Kidney epithelial cell (primary cell): ENCODE measurements at regions not wholly inside any gene's neighbourhood (a gene's known extent, or its start where the extent isn't known, plus 50 kb on each side); places are given as distances from the start of the nearest gene placed in this dataset.

Experiments used
- DNase-seq: peaks from one replicate; pipeline ENCODE4 v3.0.0-alpha.2; 2010; ENCODE audit warnings: low read depth
- H3K27me3 ChIP-seq: 2 replicates; pipeline ENCODE4 v1.6.0; 2011; ENCODE audit warnings: low read length; ENCODE audit not compliant: control insufficient read depth, insufficient read depth
- H3K36me3 ChIP-seq: 2 replicates; pipeline ENCODE4 v1.5.1; 2011; ENCODE audit warnings: low read length; ENCODE audit not compliant: control insufficient read depth, insufficient read depth
- H3K4me3 ChIP-seq: 2 replicates; pipeline ENCODE4 v1.5.1; 2011; ENCODE audit warnings: low read depth, mild to moderate bottlenecking, control low read depth, low read length
- CTCF ChIP-seq: IDR thresholded peaks from 2 replicates; pipeline ENCODE4 v1.5.1; 2011; ENCODE audit warnings: mild to moderate bottlenecking, moderate library complexity, low read length, control low read depth, inconsistent platforms; ENCODE audit not compliant: insufficient read depth, poor library complexity, severe bottlenecking

GRCh38 chr1:109827986-109828385 lies 64.3 kb upstream of the EPS8L3 start:
- Histone ChIP-seq H3K4me3 (no peak overlapping the region), H3K36me3 (no peaks in the 10 kb centered on the region), H3K27me3 (no peaks in the 10 kb centered on the region)
- no peak for TF ChIP-seq CTCF
- no peak for DNase-seq

GRCh38 chr1:109827466-109827865 lies 63.7 kb upstream of the EPS8L3 start:
- H3K4me3 ChIP-seq, result no peak overlapping the region
- H3K27me3 ChIP-seq, result no peaks in the 10 kb centered on the region
- DNase-seq, result no peak
- no peak for TF ChIP-seq CTCF
- no peaks in the 10 kb centered on the region for H3K36me3 ChIP-seq

- H3K4me3 ChIP-seq, result no peak overlapping the region
- TF ChIP-seq CTCF, result no peak
- no peak for DNase-seq
- no peaks in the 10 kb centered on the region for H3K36me3 ChIP-seq
- no peaks in the 10 kb centered on the region for H3K27me3 ChIP-seq
Measured at GRCh38 chr1:109826930-109827349, 63.2 kb upstream of the EPS8L3 start.

GRCh38 chr1:109826446-109826845 lies 62.7 kb upstream of the EPS8L3 start:
- no peak for TF ChIP-seq CTCF
- Histone ChIP-seq H3K36me3 (no peaks in the 10 kb centered on the region), H3K4me3 (no peak overlapping the region), H3K27me3 (no peaks in the 10 kb centered on the region)
- no peak for DNase-seq

- no peak for DNase-seq
- H3K4me3 ChIP-seq, result no peak overlapping the region
- no peak for TF ChIP-seq CTCF
- no peaks in the 10 kb centered on the region for H3K27me3 ChIP-seq
- no peaks in the 10 kb centered on the region for H3K36me3 ChIP-seq
Measured at GRCh38 chr1:109824349-109825115, 60.8 kb upstream of the EPS8L3 start.

GRCh38 chr1:109823543-109824348 lies 60.0 kb upstream of the EPS8L3 start:
- no peaks in the 10 kb centered on the region for H3K36me3 ChIP-seq
- TF ChIP-seq CTCF, result no peak
- no peak overlapping the region for H3K4me3 ChIP-seq
- no peaks in the 10 kb centered on the region for H3K27me3 ChIP-seq
- no peak for DNase-seq
